Calu3 (cell line): ENCODE measurements at regions not wholly inside any gene's neighbourhood (a gene's known extent, or its start where the extent isn't known, plus 50 kb on each side); places are given as distances from the start of the nearest gene placed in this dataset.

Source experiments
- BruUV-seq: library from RNA; stranded (reverse); fragments of 400-500 nt; replicated peaks from 2 replicates; lab custom pipeline; 2021; lab: Mats Ljungman, UMichigan
- CTCF ChIA-PET: fragments of 300-600 bp; sonication (Branson Sonifier 250); formaldehyde crosslinking; loops from one replicate; lab custom pipeline; 2022; ENCODE audit warnings: antibody characterized with exemption; lab: Charles Lee
- DNase-seq: peaks from one replicate; pipeline ENCODE4 v3.0.0; 2022
- H3K27ac Mint-ChIP-seq: one replicate; pipeline ENCODE4 v1.8.0; 2022; ENCODE audit warnings: mixed read lengths; ENCODE audit not compliant: unreplicated experiment
- H3K27me3 Mint-ChIP-seq: one replicate; pipeline ENCODE4 v1.8.0; 2022; ENCODE audit warnings: mixed read lengths; ENCODE audit not compliant: unreplicated experiment
- H3K36me3 Mint-ChIP-seq: one replicate; pipeline ENCODE4 v1.8.0; 2022; ENCODE audit warnings: mild to moderate bottlenecking, moderate library complexity, mixed read lengths; ENCODE audit not compliant: insufficient read depth, unreplicated experiment
- H3K4me1 Mint-ChIP-seq: one replicate; pipeline ENCODE4 v1.8.0; 2022; ENCODE audit warnings: mild to moderate bottlenecking, low read depth, mixed read lengths; ENCODE audit not compliant: unreplicated experiment
- H3K4me3 Mint-ChIP-seq: one replicate; pipeline ENCODE4 v1.8.0; 2022; ENCODE audit warnings: mild to moderate bottlenecking, low read depth, moderate library complexity, mixed read lengths; ENCODE audit not compliant: unreplicated experiment
- H3K9me3 Mint-ChIP-seq: one replicate; pipeline ENCODE4 v1.8.0; 2022; ENCODE audit warnings: low read depth, mixed read lengths; ENCODE audit not compliant: unreplicated experiment
- intact Hi-C: fragments of 100-400 bp; cut with micrococcal nuclease; formaldehyde crosslinking; loops from one replicate; pipeline ENCODE4 v1.10.0; 2022; ENCODE audit not compliant: unreplicated experiment
- TF ChIP-seq, protein P1 (sequence below): fragments of 200-600 bp; IDR thresholded peaks from one replicate; pipeline ENCODE4 v1.8.0; 2022; ENCODE audit warnings: antibody characterized with exemption; ENCODE audit not compliant: unreplicated experiment

DNA sequence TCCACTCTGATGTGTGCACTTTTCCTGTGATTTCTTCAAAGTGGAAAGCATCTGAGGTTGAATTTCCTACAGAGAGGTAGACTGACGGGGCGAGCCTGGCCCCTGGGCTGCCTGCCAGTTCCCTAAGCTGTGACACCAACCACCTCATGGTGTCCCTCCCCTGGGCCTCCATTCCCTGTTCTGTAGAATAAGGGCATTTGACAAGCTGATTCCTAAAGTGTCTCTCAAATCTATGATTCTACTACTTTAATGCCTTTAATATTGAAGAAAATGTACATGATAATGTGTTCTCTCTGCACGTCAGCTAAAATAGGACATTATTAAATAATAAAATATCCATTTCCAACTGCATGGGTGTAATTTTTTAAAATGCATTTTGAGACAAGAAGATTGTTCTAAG, 105.1 kb downstream of the SEC61G start:
- no peak for DNase-seq
- Mint-ChIP-seq H3K4me1 (no peaks in the 10 kb centered on the region), H3K27ac (no peak overlapping the region), H3K27me3 (peaks cover 60% of the 10 kb centered on the region), H3K4me3 (no peak overlapping the region), H3K9me3 (no peaks in the 10 kb centered on the region), H3K36me3 (no peaks in the 10 kb centered on the region)
- BruUV-seq, result no TSS peak
- TF ChIP-seq, protein P1, sequence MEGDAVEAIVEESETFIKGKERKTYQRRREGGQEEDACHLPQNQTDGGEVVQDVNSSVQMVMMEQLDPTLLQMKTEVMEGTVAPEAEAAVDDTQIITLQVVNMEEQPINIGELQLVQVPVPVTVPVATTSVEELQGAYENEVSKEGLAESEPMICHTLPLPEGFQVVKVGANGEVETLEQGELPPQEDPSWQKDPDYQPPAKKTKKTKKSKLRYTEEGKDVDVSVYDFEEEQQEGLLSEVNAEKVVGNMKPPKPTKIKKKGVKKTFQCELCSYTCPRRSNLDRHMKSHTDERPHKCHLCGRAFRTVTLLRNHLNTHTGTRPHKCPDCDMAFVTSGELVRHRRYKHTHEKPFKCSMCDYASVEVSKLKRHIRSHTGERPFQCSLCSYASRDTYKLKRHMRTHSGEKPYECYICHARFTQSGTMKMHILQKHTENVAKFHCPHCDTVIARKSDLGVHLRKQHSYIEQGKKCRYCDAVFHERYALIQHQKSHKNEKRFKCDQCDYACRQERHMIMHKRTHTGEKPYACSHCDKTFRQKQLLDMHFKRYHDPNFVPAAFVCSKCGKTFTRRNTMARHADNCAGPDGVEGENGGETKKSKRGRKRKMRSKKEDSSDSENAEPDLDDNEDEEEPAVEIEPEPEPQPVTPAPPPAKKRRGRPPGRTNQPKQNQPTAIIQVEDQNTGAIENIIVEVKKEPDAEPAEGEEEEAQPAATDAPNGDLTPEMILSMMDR, result no peak
- intact Hi-C loops, result no loop called here
- CTCF ChIA-PET, result no interaction called here

DNA sequence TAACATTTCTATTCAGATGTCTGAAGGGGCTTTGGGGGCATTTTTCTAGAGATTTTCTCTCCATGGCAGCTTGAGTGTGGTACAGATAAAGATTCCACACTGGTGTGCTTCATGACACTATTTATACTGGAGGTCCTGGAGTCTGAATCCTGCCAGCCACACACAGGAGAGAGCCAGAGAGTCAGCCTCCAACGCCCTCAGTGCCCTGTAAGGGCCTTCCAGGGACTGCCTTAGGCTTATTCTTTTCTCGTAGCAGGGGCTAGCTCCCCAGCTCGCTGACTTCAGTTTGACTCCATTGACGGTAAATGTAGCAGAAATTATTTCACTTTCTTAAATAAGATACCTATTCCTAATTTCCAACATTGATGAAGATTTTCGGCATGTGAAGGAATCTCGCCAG, 100.9 kb downstream of the VSTM2A start:
- Mint-ChIP-seq H3K4me1 (no peaks in the 10 kb centered on the region), H3K4me3 (no peak overlapping the region), H3K27ac (no peak overlapping the region), H3K27me3 (peaks cover 57% of the 10 kb centered on the region), H3K36me3 (no peaks in the 10 kb centered on the region), H3K9me3 (no peaks in the 10 kb centered on the region)
- intact Hi-C loops, result no loop called here
- no TSS peak for BruUV-seq
- DNase-seq, result no peak
- CTCF ChIA-PET, result no interaction called here
- TF ChIP-seq, protein P1, result no peak

DNA sequence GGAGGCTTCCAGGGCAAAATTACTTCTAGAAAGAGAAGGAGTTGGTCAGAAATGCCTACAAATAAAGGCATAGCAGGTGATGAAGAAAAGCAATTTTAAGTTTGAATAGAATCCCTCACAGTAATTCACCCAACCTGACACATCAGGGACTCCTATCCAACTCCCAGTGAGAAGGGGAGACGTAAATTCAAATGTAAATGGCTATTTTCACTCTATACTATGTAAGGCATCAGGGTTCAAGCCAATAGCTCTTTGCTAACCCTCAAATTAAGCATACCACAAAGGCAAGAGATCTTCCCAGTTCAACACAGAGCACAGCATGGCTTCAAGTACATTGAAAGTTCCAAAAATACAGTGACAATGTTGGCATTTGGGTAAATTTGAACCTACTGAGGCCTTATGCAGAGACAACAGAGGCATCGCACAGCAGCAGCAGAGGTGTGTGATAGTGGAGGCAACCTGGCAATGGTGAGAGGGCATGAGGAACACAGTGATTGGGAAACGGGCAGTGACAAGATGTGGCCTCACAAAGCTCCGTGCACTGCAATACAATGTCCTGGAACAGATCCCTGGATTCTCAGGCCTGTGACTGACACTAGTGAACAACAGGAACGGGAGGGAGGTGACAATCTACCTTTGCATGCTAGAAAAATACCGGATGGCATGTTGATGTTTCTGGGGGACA, 95.7 kb downstream of the VSTM2A start:
- Mint-ChIP-seq H3K4me3 (no peak overlapping the region), H3K36me3 (no peaks in the 10 kb centered on the region), H3K4me1 (no peaks in the 10 kb centered on the region), H3K9me3 (no peaks in the 10 kb centered on the region), H3K27me3 (peaks cover 27% of the 10 kb centered on the region), H3K27ac (no peak overlapping the region)
- TF ChIP-seq, protein P1, result no peak
- CTCF ChIA-PET, result no interaction called here
- BruUV-seq, result no TSS peak
- intact Hi-C loops, result no loop called here
- DNase-seq, result no peak

DNA sequence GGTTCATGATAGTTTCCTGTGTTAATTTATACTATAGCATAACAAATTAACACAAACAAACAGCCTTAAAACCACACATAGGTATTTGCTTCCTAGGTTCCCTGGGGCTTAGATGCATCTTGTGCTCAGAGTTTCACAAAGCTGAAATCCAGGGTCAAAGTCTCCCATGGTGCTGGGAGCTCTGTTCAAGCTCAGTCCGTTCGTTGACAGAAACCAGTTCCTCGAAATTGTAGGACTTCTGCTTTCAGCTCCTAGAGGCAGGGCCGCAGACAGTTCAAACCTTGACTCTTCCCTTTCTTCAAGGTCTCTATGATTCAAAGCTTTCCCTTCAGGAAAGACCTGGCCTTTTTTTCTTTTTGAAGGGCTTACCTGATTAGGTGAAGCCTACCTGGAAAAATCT, 90.5 kb downstream of the VSTM2A start:
- BruUV-seq, result no TSS peak
- Mint-ChIP-seq H3K9me3 (peaks cover 2% of the 10 kb centered on the region), H3K4me3 (no peak overlapping the region), H3K27me3 (peaks cover 36% of the 10 kb centered on the region), H3K4me1 (no peaks in the 10 kb centered on the region), H3K27ac (no peak overlapping the region), H3K36me3 (no peaks in the 10 kb centered on the region)
- CTCF ChIA-PET, result no interaction called here
- DNase-seq, result no peak
- TF ChIP-seq, protein P1, result no peak
- intact Hi-C loops, result no loop called here
